Epithelial cell of proximal tubule (primary cell): ENCODE measurements at regions not wholly inside any gene's neighbourhood (a gene's known extent, or its start where the extent isn't known, plus 50 kb on each side); places are given as distances from the start of the nearest gene placed in this dataset.
"Not testable (repeated sequence)": the region's sequence is repeated elsewhere in the genome, so short reads cannot be mapped to it uniquely, and the experiment has no call there.

Experiments used
- DNase-seq: peaks from one replicate; pipeline ENCODE4 v3.0.0-alpha.2; 2011; ENCODE audit warnings: low read depth
- H3K4me3 ChIP-seq: 2 replicates; pipeline ENCODE4 v1.5.1; 2011; ENCODE audit warnings: low read depth, mild to moderate bottlenecking, low read length
- TF ChIP-seq, protein P1 (sequence below): conservative IDR thresholded peaks from 2 replicates; pipeline ENCODE4 v1.5.1; 2012; ENCODE audit warnings: low read depth, mild to moderate bottlenecking, low read length

DNA sequence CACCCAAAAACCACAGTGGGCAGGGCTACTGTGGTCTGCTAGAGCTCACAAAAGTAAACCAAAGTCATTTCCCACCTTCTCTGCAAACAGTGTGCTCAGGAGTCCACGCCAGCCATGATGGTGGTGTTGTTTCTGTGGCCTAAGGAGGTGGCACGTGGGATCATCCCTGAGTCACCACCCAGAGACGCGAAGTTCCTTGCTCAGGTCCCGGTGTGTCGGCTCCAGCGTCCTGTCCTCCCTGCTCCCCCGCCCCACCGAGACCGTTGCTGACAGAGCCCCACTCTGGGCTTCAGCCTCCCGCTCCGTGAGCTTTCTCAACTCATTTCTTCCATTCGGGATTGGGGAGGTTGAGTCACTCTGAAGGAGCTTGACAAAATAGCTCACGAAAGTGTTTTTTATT is 118.7 kb downstream of the NPTX2 start:
- DNase-seq, result no peak
- no peak overlapping the region for H3K4me3 ChIP-seq
- TF ChIP-seq, protein P1, sequence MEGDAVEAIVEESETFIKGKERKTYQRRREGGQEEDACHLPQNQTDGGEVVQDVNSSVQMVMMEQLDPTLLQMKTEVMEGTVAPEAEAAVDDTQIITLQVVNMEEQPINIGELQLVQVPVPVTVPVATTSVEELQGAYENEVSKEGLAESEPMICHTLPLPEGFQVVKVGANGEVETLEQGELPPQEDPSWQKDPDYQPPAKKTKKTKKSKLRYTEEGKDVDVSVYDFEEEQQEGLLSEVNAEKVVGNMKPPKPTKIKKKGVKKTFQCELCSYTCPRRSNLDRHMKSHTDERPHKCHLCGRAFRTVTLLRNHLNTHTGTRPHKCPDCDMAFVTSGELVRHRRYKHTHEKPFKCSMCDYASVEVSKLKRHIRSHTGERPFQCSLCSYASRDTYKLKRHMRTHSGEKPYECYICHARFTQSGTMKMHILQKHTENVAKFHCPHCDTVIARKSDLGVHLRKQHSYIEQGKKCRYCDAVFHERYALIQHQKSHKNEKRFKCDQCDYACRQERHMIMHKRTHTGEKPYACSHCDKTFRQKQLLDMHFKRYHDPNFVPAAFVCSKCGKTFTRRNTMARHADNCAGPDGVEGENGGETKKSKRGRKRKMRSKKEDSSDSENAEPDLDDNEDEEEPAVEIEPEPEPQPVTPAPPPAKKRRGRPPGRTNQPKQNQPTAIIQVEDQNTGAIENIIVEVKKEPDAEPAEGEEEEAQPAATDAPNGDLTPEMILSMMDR, result no peak

DNA sequence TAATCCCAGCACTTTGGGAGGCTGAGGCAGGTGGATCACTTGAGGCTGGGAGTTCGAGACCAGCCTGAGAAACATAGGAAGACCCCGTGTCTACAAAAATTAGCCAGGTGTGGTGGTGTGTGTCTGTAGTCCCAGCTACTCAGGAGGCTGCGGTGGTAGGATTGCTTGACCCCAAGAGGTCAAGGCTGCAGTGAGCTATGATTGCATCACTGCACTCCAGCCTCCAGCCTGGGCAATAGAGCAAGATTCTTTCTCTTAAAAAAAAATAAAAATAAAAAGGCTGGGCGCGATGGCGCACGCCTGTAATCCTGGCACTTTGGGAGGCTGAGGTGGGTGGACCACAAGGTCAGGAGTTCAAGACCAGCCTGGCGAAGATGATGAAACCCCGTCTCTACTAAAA is 119.4 kb downstream of the NPTX2 start:
- DNase-seq, H3K4me3 ChIP-seq: not testable (repeated sequence)

DNA sequence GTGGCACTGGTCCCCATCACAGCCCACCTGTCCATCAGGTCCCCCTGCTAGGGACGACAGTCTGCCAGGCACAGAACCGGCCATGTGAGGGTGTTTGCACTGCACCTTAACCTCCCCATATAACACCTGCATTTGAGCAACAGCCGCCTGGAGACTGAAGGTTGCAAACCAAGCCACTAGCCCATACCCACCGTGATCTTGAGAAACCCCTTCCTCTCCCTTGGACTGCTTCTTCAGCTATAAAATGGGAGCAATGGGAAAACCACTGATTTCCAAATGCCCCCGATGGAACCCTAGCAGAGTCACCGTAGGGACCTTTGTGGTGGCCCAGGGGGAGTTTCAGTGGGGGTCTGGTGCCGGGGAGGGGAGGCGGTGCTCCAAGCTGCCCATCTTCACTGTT is 120.1 kb downstream of the NPTX2 start:
- TF ChIP-seq, protein P1, result no peak
- DNase-seq, result no peak
- no peak overlapping the region for H3K4me3 ChIP-seq

DNA sequence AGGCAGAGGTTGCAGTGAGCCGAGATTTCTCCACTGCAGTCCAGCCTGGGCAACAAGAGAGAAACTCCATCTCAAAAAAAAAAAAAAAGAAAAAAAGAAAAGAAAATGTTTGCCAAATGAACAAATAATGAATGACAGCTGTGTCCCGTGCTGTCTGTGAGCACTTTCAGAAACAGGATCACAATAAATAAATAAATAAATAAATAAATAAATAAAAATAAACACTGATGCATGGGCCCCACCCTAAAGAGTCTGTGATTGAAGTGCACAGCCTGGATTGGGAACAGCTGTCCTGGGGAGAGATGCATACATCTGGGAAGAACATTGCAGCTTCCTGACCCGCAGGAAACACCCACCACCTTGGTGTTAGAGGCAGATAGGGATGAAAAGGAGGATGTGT is 123.6 kb downstream of the NPTX2 start:
- H3K4me3 ChIP-seq, result no peak overlapping the region
- TF ChIP-seq, protein P1, result no peak
- DNase-seq, result no peak

DNA sequence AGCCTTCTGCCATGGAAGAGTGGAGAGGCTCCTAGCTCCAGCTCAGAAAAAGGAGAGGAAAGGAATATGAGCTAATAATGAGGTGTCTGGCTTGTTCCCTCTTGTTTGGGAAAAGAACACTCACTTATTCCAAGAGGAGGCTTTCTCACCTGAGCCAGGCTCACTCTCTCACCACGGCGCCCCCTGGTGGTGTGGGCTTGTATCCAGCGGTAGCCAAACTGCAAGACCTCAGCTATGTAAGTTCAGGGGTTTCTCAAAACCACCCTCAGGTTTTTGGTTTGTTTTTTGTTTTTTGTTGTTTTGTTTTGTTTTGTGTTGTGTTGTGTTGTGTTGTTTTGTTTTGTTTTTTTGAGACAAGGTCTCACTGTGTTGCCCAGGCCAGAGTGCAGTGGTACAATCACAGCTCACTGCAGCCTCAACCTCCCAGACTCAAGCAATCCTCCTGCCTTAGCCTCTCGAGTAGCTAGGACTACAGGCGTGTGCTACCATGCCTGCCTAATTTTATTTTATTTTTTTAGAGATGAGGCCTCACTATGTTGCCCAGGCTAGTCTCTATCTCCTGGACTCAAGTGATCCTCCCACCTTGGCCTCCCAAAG is 124.0 kb downstream of the TMEM130 start:
- no peak for DNase-seq
- TF ChIP-seq, protein P1, result peak; percentile 85
- no peak overlapping the region for H3K4me3 ChIP-seq

DNA sequence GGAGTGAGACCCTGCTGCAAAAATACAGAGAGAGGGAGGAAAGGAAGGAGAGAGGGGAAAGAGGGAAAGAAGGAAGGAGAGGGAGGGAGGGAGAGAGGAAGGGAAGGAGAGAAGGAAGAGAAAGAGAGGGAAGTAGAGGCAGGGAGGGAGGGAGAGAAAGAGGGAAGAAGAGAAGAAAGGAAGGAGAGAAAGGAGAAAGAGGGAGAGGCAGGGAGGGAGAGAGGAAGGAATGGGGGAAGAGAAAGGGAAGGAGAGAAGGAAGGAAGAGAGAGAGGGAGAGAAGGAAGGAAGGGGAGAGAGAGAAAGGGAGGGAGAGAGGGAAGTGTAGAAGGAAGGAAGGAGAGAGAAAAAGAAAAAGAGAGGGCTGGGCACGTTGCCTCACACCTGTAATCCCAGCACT is 121.7 kb downstream of the TMEM130 start:
- DNase-seq, result no peak
- TF ChIP-seq, protein P1, result no peak

DNA sequence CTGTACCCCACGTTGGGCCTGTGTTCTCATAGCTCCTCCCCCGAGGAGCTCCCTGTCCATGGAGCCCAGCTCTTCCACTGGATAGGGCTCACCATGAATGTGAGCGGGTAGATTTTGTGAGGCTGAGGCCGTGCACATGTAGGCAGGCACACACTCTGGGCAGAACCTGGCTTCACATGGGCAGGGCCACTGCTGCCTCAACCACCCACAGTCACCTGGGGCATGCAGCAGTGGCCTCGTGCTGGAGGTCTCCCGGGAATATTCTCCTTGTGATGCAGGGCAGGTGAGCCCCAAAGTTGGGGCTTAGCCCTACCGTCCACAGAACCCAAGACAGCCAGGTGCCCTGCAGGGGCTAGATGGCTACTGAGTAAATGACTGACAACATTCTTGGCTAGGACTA is 116.6 kb downstream of the TMEM130 start:
- no peak overlapping the region for H3K4me3 ChIP-seq
- DNase-seq, result no peak
- TF ChIP-seq, protein P1, result no peak

More for the DNA sequence above, 121.7 kb downstream of the TMEM130 start:
- H3K4me3 ChIP-seq, result no peak overlapping the region
